Astrocyte of the spinal cord (primary cell): ENCODE measurements at regions not wholly inside any gene's neighbourhood (a gene's known extent, or its start where the extent isn't known, plus 50 kb on each side); places are given as distances from the start of the nearest gene placed in this dataset.

Experiments
- DNase-seq: peaks from one replicate; pipeline ENCODE4 v3.0.0; 2011; ENCODE audit warnings: low read depth, low spot score
- H3K4me3 ChIP-seq: 2 replicates; pipeline ENCODE4 v1.5.1; 2011; ENCODE audit warnings: low read depth, mild to moderate bottlenecking, low read length, moderate library complexity
- CTCF ChIP-seq: IDR thresholded peaks from 2 replicates; pipeline ENCODE4 v1.5.1; 2012; ENCODE audit warnings: low read depth, mild to moderate bottlenecking, low read length, inconsistent platforms
- in situ Hi-C: cut with HindIII; loops from 2 replicates; pipeline ENCODE4 v1.10.0; 2017; ENCODE audit warnings: low sequenced_read_pairs

GRCh38 chr10:111873621-111874135 is 309.9 kb downstream of the GPAM start:
- TF ChIP-seq CTCF, result no peak
- DNase-seq, result no peak
- no peak overlapping the region for H3K4me3 ChIP-seq
- in situ Hi-C loops, result no loop called here

GRCh38 chr10:111874576-111874975 is 309.0 kb downstream of the GPAM start:
- in situ Hi-C loops, result no loop called here
- H3K4me3 ChIP-seq, result no peak overlapping the region
- DNase-seq, result no peak
- no peak for TF ChIP-seq CTCF

GRCh38 chr10:111875725-111876124 is 307.8 kb downstream of the GPAM start:
- in situ Hi-C loops, result no loop called here
- peak; percentile 11 for DNase-seq
- H3K4me3 ChIP-seq, result no peak overlapping the region
- no peak for TF ChIP-seq CTCF

GRCh38 chr10:111877258-111877657 is 306.3 kb downstream of the GPAM start:
- no peak for DNase-seq
- in situ Hi-C loops, result no loop called here
- TF ChIP-seq CTCF, result no peak
- H3K4me3 ChIP-seq, result no peak overlapping the region

- no peak overlapping the region for H3K4me3 ChIP-seq
- in situ Hi-C loops, result no loop called here
- DNase-seq, result no peak
- TF ChIP-seq CTCF, result no peak
These were observed 303.6 kb downstream of the GPAM start for GRCh38 chr10:111879969-111880368.

- in situ Hi-C loops, result no loop called here
- TF ChIP-seq CTCF, result no peak
- no peak overlapping the region for H3K4me3 ChIP-seq
- DNase-seq, result no peak
These were observed 298.5 kb downstream of the GPAM start for GRCh38 chr10:111885046-111885445.

GRCh38 chr10:111885919-111886318 is 297.6 kb downstream of the GPAM start:
- in situ Hi-C loops, result no loop called here
- no peak for DNase-seq
- no peak for TF ChIP-seq CTCF
- H3K4me3 ChIP-seq, result no peak overlapping the region
